Body of pancreas (tissue), 4 donors: ENCODE measurements at regions not wholly inside any gene's neighbourhood (a gene's known extent, or its start where the extent isn't known, plus 50 kb on each side); places are given as distances from the start of the nearest gene placed in this dataset.

Experiments used
- CTCF ChIP-seq, 7 experiments: fragments of 450-650 bp in 4 of 7; fragments of 200-600 bp in 3 of 7; sonication (generic) in 3 of 7; IDR thresholded peaks; one replicate each; pipeline ENCODE4 v1.5.1; 2016 to 2019; ENCODE audit warnings: antibody characterized with exemption in 7 of 7
- POLR2A ChIP-seq, 3 donors: fragments of 450-650 bp; IDR thresholded peaks; one replicate each; pipeline ENCODE4 v1.6.1; 2016; ENCODE audit warnings: antibody characterized with exemption in 3 of 3, mild to moderate bottlenecking in 2 of 3

DNA sequence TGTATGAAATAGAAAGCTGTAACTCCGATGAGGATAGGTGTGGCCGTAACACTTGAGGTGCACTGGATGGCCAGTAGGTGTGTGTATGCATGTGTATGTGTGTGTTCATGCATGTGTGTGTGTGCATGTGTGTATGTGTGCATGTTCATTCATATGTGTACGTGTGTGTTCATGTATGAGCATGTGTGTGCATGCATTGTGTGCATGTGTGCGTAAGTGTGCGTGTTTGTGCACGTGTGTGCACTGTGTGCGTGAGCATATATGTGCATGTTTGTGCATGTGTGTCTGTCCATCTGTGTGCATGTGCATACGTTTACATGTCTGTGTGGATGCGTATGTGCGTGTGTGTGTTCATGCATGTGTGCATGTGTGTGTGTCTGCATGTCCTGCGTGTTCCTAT, 145.5 kb downstream of the C16orf95 start:
- no peak for TF ChIP-seq CTCF (IDR thresholded peaks at IDR 0.05)
- TF ChIP-seq POLR2A (IDR thresholded peaks at IDR 0.05) = no peak
